Panc1 (cell line): ENCODE measurements at regions not wholly inside any gene's neighbourhood (a gene's known extent, or its start where the extent isn't known, plus 50 kb on each side); places are given as distances from the start of the nearest gene placed in this dataset.
"Not testable (repeated sequence)": the region's sequence is repeated elsewhere in the genome, so short reads cannot be mapped to it uniquely, and the experiment has no call there.

Source experiments
- POLR2AphosphoS5 ChIP-seq: IDR thresholded peaks from 2 replicates; pipeline ENCODE4 v1.6.1; 2012; ENCODE audit warnings: mild to moderate bottlenecking, low read depth, low read length, moderate library complexity
- SIN3A ChIP-seq: IDR thresholded peaks from 2 replicates; pipeline ENCODE4 v1.6.1; 2012; ENCODE audit warnings: low read depth, mild to moderate bottlenecking, low read length, moderate library complexity, borderline replicate concordance; ENCODE audit not compliant: insufficient read depth
- TF ChIP-seq, protein P1 (sequence below): fragments of 450-650 bp; IDR thresholded peaks from 2 replicates; pipeline ENCODE4 v1.5.1; 2017; ENCODE audit warnings: mild to moderate bottlenecking
- TF ChIP-seq, protein P2 (sequence below), 2 experiments: IDR thresholded peaks; 2 replicates each; pipeline ENCODE4 v1.6.1; 2011 to 2012; ENCODE audit warnings: low read depth in 2 of 2, control low read depth in 1 of 2, low read length in 1 of 2, mild to moderate bottlenecking in 1 of 2, moderate library complexity in 1 of 2; ENCODE audit not compliant: insufficient read depth in 1 of 2

DNA sequence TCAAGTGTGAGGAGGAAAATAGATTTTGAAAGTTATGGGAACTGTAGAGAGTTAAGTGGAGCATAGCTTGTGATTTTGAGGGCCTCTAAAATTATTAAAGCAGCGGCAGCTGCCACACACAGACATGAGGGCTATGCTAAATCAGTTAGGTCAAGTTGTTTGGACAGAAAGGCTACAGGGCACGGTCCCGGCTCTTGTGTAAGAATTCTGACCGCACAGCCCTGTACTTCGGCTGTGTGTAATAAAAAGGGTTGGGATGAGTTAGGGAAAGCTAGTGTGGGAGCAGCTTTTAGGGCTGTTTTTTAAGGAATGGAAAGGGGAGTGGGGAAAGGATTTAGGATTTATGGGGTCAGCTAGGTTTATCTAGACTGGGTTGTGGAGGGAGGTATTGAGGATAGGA is 79.6 kb upstream of the KIF5B start:
- TF ChIP-seq, protein P1, sequence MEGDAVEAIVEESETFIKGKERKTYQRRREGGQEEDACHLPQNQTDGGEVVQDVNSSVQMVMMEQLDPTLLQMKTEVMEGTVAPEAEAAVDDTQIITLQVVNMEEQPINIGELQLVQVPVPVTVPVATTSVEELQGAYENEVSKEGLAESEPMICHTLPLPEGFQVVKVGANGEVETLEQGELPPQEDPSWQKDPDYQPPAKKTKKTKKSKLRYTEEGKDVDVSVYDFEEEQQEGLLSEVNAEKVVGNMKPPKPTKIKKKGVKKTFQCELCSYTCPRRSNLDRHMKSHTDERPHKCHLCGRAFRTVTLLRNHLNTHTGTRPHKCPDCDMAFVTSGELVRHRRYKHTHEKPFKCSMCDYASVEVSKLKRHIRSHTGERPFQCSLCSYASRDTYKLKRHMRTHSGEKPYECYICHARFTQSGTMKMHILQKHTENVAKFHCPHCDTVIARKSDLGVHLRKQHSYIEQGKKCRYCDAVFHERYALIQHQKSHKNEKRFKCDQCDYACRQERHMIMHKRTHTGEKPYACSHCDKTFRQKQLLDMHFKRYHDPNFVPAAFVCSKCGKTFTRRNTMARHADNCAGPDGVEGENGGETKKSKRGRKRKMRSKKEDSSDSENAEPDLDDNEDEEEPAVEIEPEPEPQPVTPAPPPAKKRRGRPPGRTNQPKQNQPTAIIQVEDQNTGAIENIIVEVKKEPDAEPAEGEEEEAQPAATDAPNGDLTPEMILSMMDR, result not testable (repeated sequence)
- TF ChIP-seq, protein P2, sequence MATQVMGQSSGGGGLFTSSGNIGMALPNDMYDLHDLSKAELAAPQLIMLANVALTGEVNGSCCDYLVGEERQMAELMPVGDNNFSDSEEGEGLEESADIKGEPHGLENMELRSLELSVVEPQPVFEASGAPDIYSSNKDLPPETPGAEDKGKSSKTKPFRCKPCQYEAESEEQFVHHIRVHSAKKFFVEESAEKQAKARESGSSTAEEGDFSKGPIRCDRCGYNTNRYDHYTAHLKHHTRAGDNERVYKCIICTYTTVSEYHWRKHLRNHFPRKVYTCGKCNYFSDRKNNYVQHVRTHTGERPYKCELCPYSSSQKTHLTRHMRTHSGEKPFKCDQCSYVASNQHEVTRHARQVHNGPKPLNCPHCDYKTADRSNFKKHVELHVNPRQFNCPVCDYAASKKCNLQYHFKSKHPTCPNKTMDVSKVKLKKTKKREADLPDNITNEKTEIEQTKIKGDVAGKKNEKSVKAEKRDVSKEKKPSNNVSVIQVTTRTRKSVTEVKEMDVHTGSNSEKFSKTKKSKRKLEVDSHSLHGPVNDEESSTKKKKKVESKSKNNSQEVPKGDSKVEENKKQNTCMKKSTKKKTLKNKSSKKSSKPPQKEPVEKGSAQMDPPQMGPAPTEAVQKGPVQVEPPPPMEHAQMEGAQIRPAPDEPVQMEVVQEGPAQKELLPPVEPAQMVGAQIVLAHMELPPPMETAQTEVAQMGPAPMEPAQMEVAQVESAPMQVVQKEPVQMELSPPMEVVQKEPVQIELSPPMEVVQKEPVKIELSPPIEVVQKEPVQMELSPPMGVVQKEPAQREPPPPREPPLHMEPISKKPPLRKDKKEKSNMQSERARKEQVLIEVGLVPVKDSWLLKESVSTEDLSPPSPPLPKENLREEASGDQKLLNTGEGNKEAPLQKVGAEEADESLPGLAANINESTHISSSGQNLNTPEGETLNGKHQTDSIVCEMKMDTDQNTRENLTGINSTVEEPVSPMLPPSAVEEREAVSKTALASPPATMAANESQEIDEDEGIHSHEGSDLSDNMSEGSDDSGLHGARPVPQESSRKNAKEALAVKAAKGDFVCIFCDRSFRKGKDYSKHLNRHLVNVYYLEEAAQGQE (IDR thresholded peaks at IDR 0.05; ENCODE audit: insufficient read depth in 1 of 2, low read depth in 2 of 2, low read length in 1 of 2), result not testable (repeated sequence)
- TF ChIP-seq SIN3A, POLR2AphosphoS5: not testable (repeated sequence)
